Superior temporal gyrus (tissue), 1 donor: ENCODE measurements at regions not wholly inside any gene's neighbourhood (a gene's known extent, or its start where the extent isn't known, plus 50 kb on each side); places are given as distances from the start of the nearest gene placed in this dataset.
"Not testable (repeated sequence)": the region's sequence is repeated elsewhere in the genome, so short reads cannot be mapped to it uniquely, and the experiment has no call there.

ENCODE experiments used
- DNase-seq: peaks from one replicate; pipeline ENCODE4 v3.0.0-alpha.2; 2016; ENCODE audit errors: extremely low spot score

- no peak for DNase-seq
Observed at GRCh38 chr3:110933821-110934426, 137.7 kb upstream of the NECTIN3 start.

- DNase-seq, result no peak
Observed at GRCh38 chr3:110938629-110939028, 133.0 kb upstream of the NECTIN3 start.

DNA sequence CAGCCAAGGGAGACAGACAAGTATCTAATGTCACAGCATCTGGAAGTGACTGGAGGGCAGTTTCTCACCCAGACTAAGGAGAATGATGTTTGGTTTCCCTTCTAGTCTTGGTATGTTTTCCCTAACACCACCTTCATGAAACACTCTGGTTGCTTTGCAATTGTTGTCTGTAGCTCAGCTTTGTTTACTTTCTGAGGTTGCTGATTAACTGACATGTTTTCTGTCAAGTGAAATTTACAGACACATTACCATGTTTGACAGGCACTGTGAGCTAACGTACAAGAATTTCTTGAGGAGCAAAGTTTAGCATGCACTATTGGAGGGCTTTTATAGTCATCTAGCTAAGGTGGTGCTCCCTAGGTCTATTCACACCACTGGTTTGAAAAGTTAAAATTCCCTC is 131.6 kb upstream of the NECTIN3 start:
- DNase-seq, result no peak

GRCh38 chr3:110944782-110945181 is 126.8 kb upstream of the NECTIN3 start:
- DNase-seq, result no peak

GRCh38 chr3:110946810-110947209 is 124.8 kb upstream of the NECTIN3 start:
- no peak for DNase-seq

GRCh38 chr3:110949194-110949593 is 122.4 kb upstream of the NECTIN3 start:
- DNase-seq, result not testable (repeated sequence)

DNA sequence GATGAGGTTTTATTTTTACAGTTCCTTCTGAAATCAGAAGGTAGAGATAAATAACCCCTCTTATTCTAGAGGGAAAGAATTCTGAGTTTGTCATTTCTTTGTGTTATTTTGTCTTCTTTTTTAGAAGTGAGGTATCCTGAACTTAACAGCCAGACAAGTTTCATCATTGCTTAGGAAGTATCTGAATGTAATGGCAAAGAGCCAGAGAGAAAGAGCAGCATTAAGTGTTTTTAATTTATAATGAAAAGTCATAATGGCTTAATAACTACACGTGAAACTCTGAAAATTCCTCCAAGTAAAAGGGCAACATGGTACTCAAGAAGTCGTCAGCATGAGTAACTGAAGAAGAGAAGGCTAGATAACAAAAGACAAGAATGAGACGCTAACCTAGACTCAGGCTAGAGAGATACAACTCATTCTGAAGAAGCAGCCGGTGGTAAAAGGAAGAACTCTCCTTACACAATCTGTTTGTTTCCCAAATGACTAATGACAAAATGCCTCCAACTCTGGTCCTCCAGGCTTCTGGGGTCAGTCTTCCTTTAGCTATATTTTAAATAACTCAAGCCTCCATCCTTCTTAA is 116.2 kb upstream of the NECTIN3 start:
- no peak for DNase-seq

- DNase-seq, result no peak
Observed at GRCh38 chr3:110956081-110956480, 115.5 kb upstream of the NECTIN3 start.

DNA sequence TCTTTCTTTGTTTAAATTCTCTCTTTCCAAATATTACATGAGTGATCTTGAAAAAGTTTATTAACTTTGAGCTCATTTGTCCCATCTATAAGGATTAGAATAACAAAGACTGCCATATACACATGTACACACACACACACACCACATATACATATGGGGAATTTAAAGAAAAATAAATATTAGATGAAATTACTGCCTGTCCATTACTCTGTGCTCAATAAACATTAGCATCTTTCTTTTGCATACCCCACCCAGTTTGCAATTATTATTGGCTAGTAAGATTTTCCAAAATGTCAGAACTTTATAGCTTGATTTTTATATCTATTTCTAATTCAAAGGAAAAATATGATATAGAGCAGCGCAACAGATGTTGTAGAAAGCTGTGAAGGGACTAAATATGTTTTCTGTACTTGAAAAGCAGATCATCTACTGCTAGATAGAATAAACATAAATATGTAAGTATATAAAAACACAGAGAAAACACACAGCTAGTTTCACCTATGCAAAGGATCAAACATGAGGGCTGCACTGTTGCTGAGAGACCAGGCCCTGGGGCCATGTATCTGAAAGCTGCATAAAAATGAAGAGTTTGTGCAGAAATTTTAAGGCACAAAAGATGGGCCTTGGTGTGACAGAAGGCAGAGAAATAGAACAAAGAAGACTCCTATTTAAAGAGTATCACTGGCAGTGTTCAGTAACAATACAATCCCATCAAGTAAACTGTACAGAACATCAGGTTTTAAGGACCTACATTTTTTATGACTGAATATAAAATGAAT is 114.2 kb upstream of the NECTIN3 start:
- no peak for DNase-seq

DNA sequence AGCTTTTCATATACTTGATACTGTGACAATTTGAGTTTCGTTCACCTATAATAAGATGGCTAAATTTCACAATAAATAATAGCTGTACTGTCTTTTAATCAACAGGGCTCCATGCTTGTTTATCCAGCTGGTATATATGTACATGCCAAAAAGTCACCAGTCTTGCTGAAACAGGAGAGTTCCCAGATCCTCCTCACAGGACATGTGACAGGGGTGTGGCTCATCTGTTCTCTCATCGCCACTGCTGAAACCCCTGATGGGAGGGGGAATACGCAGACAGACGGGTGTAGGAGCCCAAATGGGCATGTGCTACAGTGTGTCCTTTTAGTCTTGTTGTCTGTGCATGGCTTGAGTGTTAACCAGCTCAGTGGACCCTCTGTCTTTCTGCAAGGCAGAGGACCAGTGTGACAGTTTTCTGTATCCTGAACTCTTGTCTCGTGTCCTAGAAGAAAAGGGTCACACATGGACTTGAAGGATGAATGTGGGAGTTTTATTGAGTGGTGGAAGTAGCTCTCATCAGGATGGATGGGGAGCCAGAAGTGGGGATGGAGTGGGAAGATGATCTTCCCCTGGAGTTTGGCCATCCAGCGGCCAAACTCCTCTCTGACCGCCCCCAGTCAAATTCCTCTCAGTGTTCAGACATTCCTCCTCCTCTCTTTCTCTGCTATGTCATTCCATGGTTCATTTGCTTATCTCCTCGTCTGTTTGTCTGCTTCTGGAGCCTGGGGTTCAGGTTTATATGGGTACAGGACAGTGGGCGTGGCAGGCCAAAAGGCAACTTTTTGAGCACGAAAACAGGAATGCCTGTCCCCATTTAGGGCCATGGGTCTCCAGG is 113.1 kb upstream of the NECTIN3 start:
- no peak for DNase-seq

GRCh38 chr3:110965976-110966375 is 105.6 kb upstream of the NECTIN3 start:
- DNase-seq, result no peak

GRCh38 chr3:110966966-110967663 is 104.5 kb upstream of the NECTIN3 start:
- DNase-seq, result no peak

GRCh38 chr3:110968076-110968475 is 103.5 kb upstream of the NECTIN3 start:
- no peak for DNase-seq

DNA sequence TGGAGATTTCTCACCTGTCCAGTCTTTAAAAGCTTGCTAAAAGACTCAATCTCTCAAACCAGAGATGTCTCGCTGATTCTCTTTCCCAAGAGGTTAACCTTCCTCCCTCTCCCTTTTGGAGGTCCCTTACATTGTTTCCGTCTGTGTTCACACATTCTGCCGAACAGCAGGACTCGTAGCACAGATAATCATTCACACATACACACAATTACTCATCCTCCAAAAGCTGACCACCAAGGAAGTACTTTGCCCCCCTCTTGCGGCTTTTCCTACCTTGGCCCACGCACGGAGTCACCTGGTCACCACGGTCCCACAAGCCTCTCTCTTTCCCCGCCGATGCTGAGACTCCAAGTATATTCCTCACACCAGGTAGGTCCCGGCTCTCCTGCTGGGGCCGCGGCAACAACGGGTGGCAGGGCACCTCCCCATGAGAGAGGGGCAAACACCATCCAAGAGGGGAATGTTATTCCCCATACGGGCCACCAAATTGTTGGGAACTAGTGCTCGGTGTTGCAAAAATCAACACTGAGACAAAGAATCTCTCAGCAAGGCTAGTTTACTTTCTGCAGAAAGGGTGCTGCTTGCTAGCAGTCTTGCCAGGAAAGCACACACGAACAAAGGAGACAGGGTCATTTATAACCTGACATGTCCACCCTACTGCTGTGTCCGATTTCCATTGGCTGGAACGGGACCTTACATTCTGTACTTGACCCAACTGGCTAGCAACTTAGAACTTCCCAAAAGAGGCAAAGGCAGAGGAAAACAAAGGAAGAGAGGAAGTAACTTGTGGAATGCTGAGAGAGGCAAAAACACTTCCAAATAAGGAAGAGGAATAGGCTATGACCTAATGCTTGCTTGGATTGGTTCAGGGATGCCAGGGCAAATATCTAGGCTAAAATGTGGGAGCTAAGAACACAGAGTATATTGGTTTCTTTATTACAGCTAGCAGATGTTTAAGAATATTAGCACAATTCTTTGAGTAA is 102.1 kb upstream of the NECTIN3 start:
- DNase-seq, result no peak

- no peak for DNase-seq
Observed at GRCh38 chr3:110971010-110971601, 100.5 kb upstream of the NECTIN3 start.

- no peak for DNase-seq
Observed at GRCh38 chr3:110973263-110973895, 98.2 kb upstream of the NECTIN3 start.

GRCh38 chr3:110974902-110975301 is 96.7 kb upstream of the NECTIN3 start:
- DNase-seq, result no peak

GRCh38 chr3:110984456-110985250 is 87.0 kb upstream of the NECTIN3 start:
- no peak for DNase-seq

- DNase-seq, result no peak
Observed at GRCh38 chr3:110989446-110989845, 82.2 kb upstream of the NECTIN3 start.
